Keratinocyte (primary cell): ENCODE measurements at regions not wholly inside any gene's neighbourhood (a gene's known extent, or its start where the extent isn't known, plus 50 kb on each side); places are given as distances from the start of the nearest gene placed in this dataset.
"Not testable (repeated sequence)": the region's sequence is repeated elsewhere in the genome, so short reads cannot be mapped to it uniquely, and the experiment has no call there.

ENCODE experiments used
- CTCF ChIP-seq, 3 experiments: IDR thresholded peaks in 1 of 3; conservative IDR thresholded peaks in 1 of 3; optimal IDR thresholded peaks in 1 of 3; 2 replicates in 2 of 3; 3 replicates in 1 of 3; pipeline versions ENCODE3 to v1.5.1; 2011; ENCODE audit warnings: low read length in 3 of 3, mild to moderate bottlenecking in 3 of 3, moderate library complexity in 2 of 3, control low read depth in 1 of 3, inconsistent platforms in 1 of 3; ENCODE audit not compliant: insufficient read depth in 2 of 3; ENCODE audit errors: extremely low read depth in 1 of 3
- EZH2 ChIP-seq: IDR thresholded peaks from one replicate; pipeline ENCODE4 v1.6.1; 2012; ENCODE audit warnings: inconsistent platforms, mild to moderate bottlenecking, low read length, moderate library complexity

- TF ChIP-seq EZH2; CTCF (optimal IDR thresholded peaks at IDR 0.05 in 1 of 3, IDR thresholded peaks at IDR 0.05 in 1 of 3, conservative IDR thresholded peaks at IDR 0.05 in 1 of 3; ENCODE audit: extremely low read depth in 1 of 3, insufficient read depth in 2 of 3, low read length in 3 of 3): not testable (repeated sequence)
Measured at GRCh38 chr17:13092010-13092409, 74.2 kb upstream of the ELAC2 start.
